Adrenal gland (tissue), 9 donors: ENCODE measurements at regions not wholly inside any gene's neighbourhood (a gene's known extent, or its start where the extent isn't known, plus 50 kb on each side); places are given as distances from the start of the nearest gene placed in this dataset.

ENCODE experiments used
- DNase-seq, 7 donors: peaks; one replicate each; pipeline ENCODE4 v3.0.0-alpha.2; 2019 to 2020
- H3K27ac ChIP-seq, 5 donors: fragments of 200-600 bp; sonication (generic) in 4 of 5; 1 replicate in 3 of 5; 2 replicates in 2 of 5; pipeline versions ENCODE4 v1.5.1 to v1.8.0; 2016 to 2020; ENCODE audit warnings: mild to moderate bottlenecking in 1 of 5
- H3K27me3 ChIP-seq: fragments of 200-600 bp; 2 replicates; pipeline ENCODE4 v1.8.0; 2021
- H3K36me3 ChIP-seq, 2 donors: fragments of 200-600 bp; replicated peaks in 1 of 2; 1 replicate in 1 of 2; 2 replicates in 1 of 2; pipeline versions ENCODE4 v1.5.1 to v1.8.0; 2018 to 2022
- H3K4me1 ChIP-seq, 2 donors: fragments of 200-600 bp; replicated peaks in 1 of 2; 1 replicate in 1 of 2; 2 replicates in 1 of 2; pipeline versions ENCODE4 v1.5.1 to v1.8.0; 2018 to 2021
- H3K4me3 ChIP-seq, 4 donors: fragments of 200-600 bp; sonication (generic) in 3 of 4; one replicate each; pipeline ENCODE4 v1.5.1; 2016 to 2018
- H3K9me3 ChIP-seq, 3 donors: fragments of 200-600 bp; sonication (generic) in 1 of 3; replicated peaks in 1 of 3; 1 replicate in 2 of 3; 2 replicates in 1 of 3; pipeline versions ENCODE4 v1.5.1 to v1.8.0; 2016 to 2021
- POLR2A ChIP-seq, 2 donors: fragments of 450-650 bp; IDR thresholded peaks; one replicate each; pipeline ENCODE4 v1.6.1; 2017; ENCODE audit warnings: antibody characterized with exemption in 2 of 2, mild to moderate bottlenecking in 2 of 2, moderate library complexity in 1 of 2
- WGBS, 4 donors: extraction: QIAGEN DNeasy Blood & Tissue Kit in 2 of 4; methylation state at CpG; one replicate each; pipeline versions ENCODE4 v1.1.5 to v1.1.7; 2013 to 2017; 5-methylcytosine and 5-hydroxymethylcytosine counted together
- intact Hi-C, 2 donors: fragments of 100-400 bp; cut with DNase I; formaldehyde crosslinking; loops; one replicate each; pipeline versions ENCODE4 v1.14.1 to v1.15.0; 2022 to 2023
- TF ChIP-seq, protein P1 (sequence below), 6 experiments: fragments of 450-650 bp in 4 of 6; fragments of 200-600 bp in 2 of 6; sonication (generic) in 1 of 6; IDR thresholded peaks; 1 replicate in 5 of 6; 2 replicates in 1 of 6; pipeline versions ENCODE4 v1.5.1 to v1.8.0; 2016 to 2021; ENCODE audit warnings: antibody characterized with exemption in 6 of 6, mild to moderate bottlenecking in 2 of 6, moderate library complexity in 1 of 6
- donor health status: healthy with polysubstance abuse.
- donor health status: Bipolar disorder and iron deficiency.
- donor health status: DM: yes; HTN: yes; CAD: no.
- donor health status: DM: no; HTN: no; CAD: no.
- donor health status: DM: no; HTN: no; CAD: no.

DNA sequence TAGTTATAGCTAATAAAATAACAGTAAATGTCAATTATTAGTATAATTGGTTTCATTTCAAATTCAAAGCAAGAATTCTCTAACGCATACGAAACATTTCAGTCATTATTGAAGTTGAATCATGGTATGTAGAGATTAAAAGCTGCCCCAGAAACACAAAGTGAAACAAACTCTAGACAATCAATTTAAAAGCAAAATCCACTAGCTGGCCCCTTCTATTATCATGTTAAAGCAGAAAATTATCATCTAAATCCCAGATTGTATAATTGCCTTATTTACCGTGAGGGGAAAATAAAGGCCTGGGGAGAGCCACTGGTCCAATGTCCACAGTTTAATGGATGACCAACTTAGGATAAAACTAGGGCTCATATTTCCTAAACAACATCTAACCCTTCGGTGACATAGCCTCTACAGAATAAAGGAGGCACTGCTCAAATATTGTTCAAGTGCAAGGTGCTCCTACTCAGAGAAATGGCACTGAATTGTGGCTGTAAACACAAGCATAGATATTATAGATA, 110.9 kb upstream of the THRB start:
- no peaks in the 10 kb centered on the region for H3K27me3 ChIP-seq
- intact Hi-C loops, result no loop called here
- no peaks in the 10 kb centered on the region for H3K4me1 ChIP-seq
- no peak for DNase-seq
- WGBS, 4 donors, result 93 to 96% (median 95%) methylated on average over 4 of the region's 4 CpGs
- H3K9me3 ChIP-seq, result no peaks in the 10 kb centered on the region
- no peak overlapping the region for H3K27ac ChIP-seq
- TF ChIP-seq, protein P1, sequence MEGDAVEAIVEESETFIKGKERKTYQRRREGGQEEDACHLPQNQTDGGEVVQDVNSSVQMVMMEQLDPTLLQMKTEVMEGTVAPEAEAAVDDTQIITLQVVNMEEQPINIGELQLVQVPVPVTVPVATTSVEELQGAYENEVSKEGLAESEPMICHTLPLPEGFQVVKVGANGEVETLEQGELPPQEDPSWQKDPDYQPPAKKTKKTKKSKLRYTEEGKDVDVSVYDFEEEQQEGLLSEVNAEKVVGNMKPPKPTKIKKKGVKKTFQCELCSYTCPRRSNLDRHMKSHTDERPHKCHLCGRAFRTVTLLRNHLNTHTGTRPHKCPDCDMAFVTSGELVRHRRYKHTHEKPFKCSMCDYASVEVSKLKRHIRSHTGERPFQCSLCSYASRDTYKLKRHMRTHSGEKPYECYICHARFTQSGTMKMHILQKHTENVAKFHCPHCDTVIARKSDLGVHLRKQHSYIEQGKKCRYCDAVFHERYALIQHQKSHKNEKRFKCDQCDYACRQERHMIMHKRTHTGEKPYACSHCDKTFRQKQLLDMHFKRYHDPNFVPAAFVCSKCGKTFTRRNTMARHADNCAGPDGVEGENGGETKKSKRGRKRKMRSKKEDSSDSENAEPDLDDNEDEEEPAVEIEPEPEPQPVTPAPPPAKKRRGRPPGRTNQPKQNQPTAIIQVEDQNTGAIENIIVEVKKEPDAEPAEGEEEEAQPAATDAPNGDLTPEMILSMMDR (IDR thresholded peaks at IDR 0.05), result no peak
- TF ChIP-seq POLR2A (IDR thresholded peaks at IDR 0.05), result no peak
- no peaks in the 10 kb centered on the region for H3K36me3 ChIP-seq
- no peak overlapping the region for H3K4me3 ChIP-seq

DNA sequence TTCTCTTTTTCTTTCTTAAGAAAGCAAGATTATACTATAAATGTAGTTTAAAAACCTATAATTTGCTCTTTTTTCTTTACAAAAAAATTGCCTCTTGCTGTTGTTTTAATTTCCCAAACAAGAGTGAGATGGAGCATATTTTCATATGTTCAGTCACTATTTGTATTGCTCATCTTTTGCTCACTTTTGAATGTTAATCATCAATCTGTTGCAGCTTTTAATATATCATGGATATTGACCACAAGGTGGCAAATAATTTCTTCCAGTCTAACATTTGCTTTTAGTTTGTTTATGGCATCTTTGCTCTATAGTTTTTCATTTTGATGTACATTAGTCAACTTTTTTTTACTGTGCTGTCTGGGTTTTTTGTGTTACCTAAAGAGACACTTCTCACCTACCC, 112.6 kb upstream of the THRB start:
- no peak for DNase-seq
- H3K27me3 ChIP-seq, result no peaks in the 10 kb centered on the region
- no peak overlapping the region for H3K4me3 ChIP-seq
- no peaks in the 10 kb centered on the region for H3K4me1 ChIP-seq
- H3K9me3 ChIP-seq, result no peaks in the 10 kb centered on the region
- no peak overlapping the region for H3K27ac ChIP-seq
- TF ChIP-seq, protein P1 (IDR thresholded peaks at IDR 0.05), result no peak
- no peak for TF ChIP-seq POLR2A (IDR thresholded peaks at IDR 0.05)
- intact Hi-C loops, result no loop called here
- no peaks in the 10 kb centered on the region for H3K36me3 ChIP-seq

DNA sequence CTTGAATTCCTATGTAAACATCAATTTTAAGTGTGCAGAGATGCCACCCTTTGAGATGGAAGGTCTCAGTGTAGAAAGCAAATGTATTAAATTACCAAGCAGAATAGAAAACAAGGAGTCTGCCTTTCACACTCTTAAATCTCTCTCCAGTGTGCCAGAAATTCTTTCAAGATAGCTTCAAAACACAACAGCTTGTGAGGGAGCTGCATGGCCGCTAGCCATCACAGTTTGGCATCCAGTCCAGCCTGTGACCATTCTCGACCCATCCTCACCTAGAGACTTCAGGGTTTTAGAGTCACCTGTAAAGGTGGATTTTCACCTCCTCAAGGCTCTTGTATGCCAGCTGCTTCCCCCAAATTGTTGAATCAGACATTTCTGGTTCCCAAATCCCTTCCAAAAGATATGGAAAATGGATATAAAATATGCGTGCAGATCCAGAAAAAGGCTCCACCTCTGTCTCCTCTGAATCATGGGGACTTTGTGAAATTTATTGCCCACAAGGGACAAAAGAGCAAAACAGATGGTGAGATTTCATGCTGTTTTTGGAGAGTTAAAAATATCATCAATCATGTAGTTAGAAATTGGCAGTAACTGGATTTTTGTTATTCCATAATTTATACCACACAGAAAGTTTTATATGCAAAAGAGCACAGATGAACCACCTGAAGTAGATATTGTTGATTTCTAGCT, 114.2 kb upstream of the THRB start:
- no peaks in the 10 kb centered on the region for H3K9me3 ChIP-seq
- 58 to 74% (median 68%) methylated on average over 3 of the region's 3 CpGs for WGBS, 4 donors
- DNase-seq, result no peak
- H3K4me3 ChIP-seq, result no peak overlapping the region
- intact Hi-C loops, result no loop called here
- no peaks in the 10 kb centered on the region for H3K4me1 ChIP-seq
- no peaks in the 10 kb centered on the region for H3K36me3 ChIP-seq
- no peaks in the 10 kb centered on the region for H3K27me3 ChIP-seq
- no peak overlapping the region for H3K27ac ChIP-seq
- no peak for TF ChIP-seq POLR2A (IDR thresholded peaks at IDR 0.05)
- TF ChIP-seq, protein P1 (IDR thresholded peaks at IDR 0.05), result no peak

DNA sequence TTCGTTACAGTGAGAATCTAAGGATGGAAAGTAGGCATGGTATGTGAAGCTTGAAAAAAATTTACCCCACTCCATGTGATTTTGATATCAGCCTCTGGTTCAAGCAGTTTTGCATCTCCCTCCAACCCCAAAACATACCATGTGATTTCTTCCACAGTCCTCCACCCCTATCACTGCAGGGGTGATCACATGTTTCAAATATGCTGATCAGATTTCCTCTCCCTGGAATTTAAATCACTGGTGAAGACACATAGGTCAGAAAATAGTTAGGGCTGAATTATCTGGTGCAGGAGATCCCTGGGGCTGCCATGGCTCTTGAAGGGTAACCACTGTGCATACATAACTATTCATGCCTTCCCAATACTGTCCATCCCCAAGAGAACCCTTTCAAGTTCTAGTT, 119.7 kb upstream of the THRB start:
- intact Hi-C loops, result no loop called here
- Histone ChIP-seq H3K4me3 (no peak overlapping the region), H3K4me1 (no peaks in the 10 kb centered on the region), H3K36me3 (no peaks in the 10 kb centered on the region), H3K27ac (no peak overlapping the region), H3K9me3 (no peaks in the 10 kb centered on the region), H3K27me3 (peaks cover 7% of the 10 kb centered on the region)
- WGBS, 4 donors, result 72 to 89% (median 82%) methylated on average over 1 of the region's 1 CpG
- TF ChIP-seq, protein P1 (IDR thresholded peaks at IDR 0.05), result no peak
- TF ChIP-seq POLR2A (IDR thresholded peaks at IDR 0.05), result no peak
- DNase-seq, result no peak
